ENCODE measurements at regions not wholly inside any gene's neighbourhood (a gene's known extent, or its start where the extent isn't known, plus 50 kb on each side); places are given as distances from the start of the nearest gene placed in this dataset.

GRCh38 chrX:109310031-109310430 is 171.9 kb downstream of the GUCY2F start:
- Histone ChIP-seq H3K4me1 (replicated peaks in 1 of 4; ENCODE audit: control insufficient read depth in 3 of 4, insufficient read depth in 4 of 4, low read length in 3 of 4) (no peaks in the 10 kb centered on the region), H2BK120ac (replicated peaks; ENCODE audit: low read depth, low read length) (no peak overlapping the region), H3K27me3 (replicated peaks in 1 of 4; ENCODE audit: control insufficient read depth in 3 of 4, extremely low read depth in 1 of 4, insufficient read depth in 3 of 4, low read length in 3 of 4) (no peaks in the 10 kb centered on the region), H3K9me3 (ENCODE audit: insufficient read depth in 2 of 2, low read depth in 1 of 2, low read length in 1 of 2) (no peaks in the 10 kb centered on the region), H3K79me2 (ENCODE audit: control insufficient read depth in 1 of 2, insufficient read depth in 2 of 2, low read length in 2 of 2) (no peaks in the 10 kb centered on the region), H3K9ac (replicated peaks in 1 of 4; ENCODE audit: extremely low read depth in 1 of 4, low read depth in 3 of 4, low read length in 3 of 4) (no peak overlapping the region), H3K79me1 (ENCODE audit: low read depth, low read length) (no peaks in the 10 kb centered on the region), H2BK5ac (ENCODE audit: low read depth, low read length) (no peak overlapping the region), H3K4me2 (ENCODE audit: insufficient read depth in 1 of 2, low read depth in 2 of 2, low read length in 2 of 2) (no peak overlapping the region), H4K5ac (ENCODE audit: insufficient read length, low read depth, low read length) (no peak overlapping the region), H4K8ac (ENCODE audit: extremely low read depth, insufficient read depth, low read length) (no peak overlapping the region), H3K14ac (ENCODE audit: insufficient read length) (no peak overlapping the region), H2BK15ac (ENCODE audit: low read length) (no peak overlapping the region), H3K36me3 (ENCODE audit: control insufficient read depth in 2 of 4, insufficient read depth in 4 of 4, low read length in 3 of 4) (no peaks in the 10 kb centered on the region), H3K27ac (ENCODE audit: low read depth, low read length) (no peak overlapping the region), H2BK12ac (ENCODE audit: low read depth, low read length) (no peak overlapping the region), H3K4me3 (ENCODE audit: extremely low read depth in 1 of 4, insufficient read depth in 2 of 4, low read depth in 3 of 4, low read length in 4 of 4) (no peak overlapping the region), H3K18ac (ENCODE audit: extremely low read depth, low read length) (no peak overlapping the region), H2BK20ac (ENCODE audit: low read length) (no peak overlapping the region), H4K91ac (replicated peaks; ENCODE audit: insufficient read length, low read length) (no peak overlapping the region), H2AFZ (ENCODE audit: low read length) (no peak overlapping the region), H3K56ac (replicated peaks; ENCODE audit: insufficient read length, low read depth, low read length) (no peak overlapping the region), H2AK5ac (ENCODE audit: low read depth, low read length) (no peak overlapping the region), H3K4ac (replicated peaks; ENCODE audit: insufficient read length, low read depth, low read length) (no peak overlapping the region), H4K20me1 (replicated peaks in 1 of 2; ENCODE audit: control insufficient read depth in 1 of 2, insufficient read depth in 2 of 2, low read length in 2 of 2) (no peaks in the 10 kb centered on the region), H3K23ac (ENCODE audit: insufficient read length) (no peak overlapping the region), H3K23me2 (ENCODE audit: low read depth, low read length) (no peaks in the 10 kb centered on the region)
- WGBS, 2 experiments (ENCODE audit: extremely low coverage in 1 of 2, insufficient coverage in 1 of 2, insufficient read length in 1 of 2, insufficient replicate concordance in 2 of 2, low coverage in 1 of 2, low lambda C conversion rate in 2 of 2, missing lambda C conversion rate in 1 of 2) = 91% methylated on average over 4 of the region's 8 CpGs; no CpG with 5 or more reads in 1 of the 2 experiments
- CTCF ChIA-PET (ENCODE audit: partially characterized antibody) = no interaction called here
- TF ChIP-seq SIRT6 (IDR thresholded peaks at IDR 0.05; ENCODE audit: low read length) = no peak
- no peak for DNase-seq (ENCODE audit: low read depth in 1 of 2, low spot score in 2 of 2)
- POLR2A ChIA-PET (ENCODE audit: partially characterized antibody) = no interaction called here
- no peak for FAIRE-seq
